HEK293T (cell line): ENCODE measurements at regions not wholly inside any gene's neighbourhood (a gene's known extent, or its start where the extent isn't known, plus 50 kb on each side); places are given as distances from the start of the nearest gene placed in this dataset.
"Not testable (repeated sequence)": the region's sequence is repeated elsewhere in the genome, so short reads cannot be mapped to it uniquely, and the experiment has no call there.

Source experiments
- ARNT ChIP-seq: fragments of 450-650 bp; IDR thresholded peaks from 2 replicates; pipeline ENCODE4 v1.6.1; 2017; ENCODE audit warnings: mild to moderate bottlenecking
- CTBP1 ChIP-seq: fragments of 450-650 bp; IDR thresholded peaks from 2 replicates; pipeline ENCODE4 v1.6.1; 2016; ENCODE audit warnings: borderline replicate concordance
- ELF4 ChIP-seq: fragments of 450-650 bp; IDR thresholded peaks from 2 replicates; pipeline ENCODE4 v1.6.1; 2017; ENCODE audit warnings: antibody characterized with exemption
- FOXK2 ChIP-seq: fragments of 450-650 bp; IDR thresholded peaks from 2 replicates; pipeline ENCODE4 v1.6.1; 2016; ENCODE audit warnings: mild to moderate bottlenecking
- FOXM1 ChIP-seq: fragments of 450-650 bp; IDR thresholded peaks from 2 replicates; pipeline ENCODE4 v1.6.1; 2017; ENCODE audit warnings: mild to moderate bottlenecking, borderline replicate concordance
- PKNOX1 ChIP-seq: fragments of 450-650 bp; IDR thresholded peaks from 2 replicates; pipeline ENCODE4 v1.6.1; 2016
- SP1 ChIP-seq: fragments of 450-650 bp; IDR thresholded peaks from 2 replicates; pipeline ENCODE4 v1.6.1; 2017
- SUZ12 ChIP-seq: fragments of 450-650 bp; IDR thresholded peaks from 2 replicates; pipeline ENCODE4 v1.6.1; 2016; ENCODE audit warnings: mild to moderate bottlenecking
- TARDBP ChIP-seq: fragments of 450-650 bp; IDR thresholded peaks from 2 replicates; pipeline ENCODE4 v1.6.1; 2016
- ZNF384 ChIP-seq: fragments of 450-650 bp; IDR thresholded peaks from 2 replicates; pipeline ENCODE4 v1.6.1; 2016

- TF ChIP-seq ELF4, SP1, ZNF384, SUZ12, PKNOX1, FOXK2, TARDBP, CTBP1, FOXM1, ARNT: not testable (repeated sequence)
Observed at GRCh38 chr2:87229964-87230363, 208.3 kb upstream of the PLGLB1 start.
